ENCODE measurements at regions not wholly inside any gene's neighbourhood (a gene's known extent, or its start where the extent isn't known, plus 50 kb on each side); places are given as distances from the start of the nearest gene placed in this dataset.
"Not testable (repeated sequence)": the region's sequence is repeated elsewhere in the genome, so short reads cannot be mapped to it uniquely, and the experiment has no call there.

DNA sequence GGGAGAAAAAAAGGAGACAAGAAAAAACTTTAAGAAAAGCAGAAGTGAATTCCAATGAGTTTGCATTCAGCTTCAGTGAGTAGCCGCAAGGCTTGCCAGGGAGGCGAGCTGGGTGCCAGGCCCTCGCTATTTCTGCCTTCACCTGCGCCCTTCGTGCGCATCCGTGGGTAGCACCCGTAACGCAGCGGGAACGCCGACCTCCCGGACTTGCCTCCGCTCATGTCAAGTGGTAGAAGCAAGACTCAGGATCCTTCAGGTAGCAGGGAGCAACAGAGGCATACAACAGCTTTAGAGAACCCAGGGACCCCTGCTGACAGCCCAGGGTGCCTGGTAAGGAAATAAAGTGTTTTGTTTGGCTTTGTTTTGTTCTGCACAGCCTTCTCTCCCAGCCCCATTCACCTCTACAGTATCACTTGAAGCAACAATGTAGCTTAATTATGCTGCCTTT lies 140.0 kb upstream of the BCOR start:
- ChIA-PET POLR2A (no interaction called here), CTCF (no interaction called here)
- no peak overlapping the region for H3K4me3 ChIP-seq (ENCODE audit: low read depth, low read length)
- DNase-seq (ENCODE audit: low read depth): no peak
- TF ChIP-seq, protein P1, sequence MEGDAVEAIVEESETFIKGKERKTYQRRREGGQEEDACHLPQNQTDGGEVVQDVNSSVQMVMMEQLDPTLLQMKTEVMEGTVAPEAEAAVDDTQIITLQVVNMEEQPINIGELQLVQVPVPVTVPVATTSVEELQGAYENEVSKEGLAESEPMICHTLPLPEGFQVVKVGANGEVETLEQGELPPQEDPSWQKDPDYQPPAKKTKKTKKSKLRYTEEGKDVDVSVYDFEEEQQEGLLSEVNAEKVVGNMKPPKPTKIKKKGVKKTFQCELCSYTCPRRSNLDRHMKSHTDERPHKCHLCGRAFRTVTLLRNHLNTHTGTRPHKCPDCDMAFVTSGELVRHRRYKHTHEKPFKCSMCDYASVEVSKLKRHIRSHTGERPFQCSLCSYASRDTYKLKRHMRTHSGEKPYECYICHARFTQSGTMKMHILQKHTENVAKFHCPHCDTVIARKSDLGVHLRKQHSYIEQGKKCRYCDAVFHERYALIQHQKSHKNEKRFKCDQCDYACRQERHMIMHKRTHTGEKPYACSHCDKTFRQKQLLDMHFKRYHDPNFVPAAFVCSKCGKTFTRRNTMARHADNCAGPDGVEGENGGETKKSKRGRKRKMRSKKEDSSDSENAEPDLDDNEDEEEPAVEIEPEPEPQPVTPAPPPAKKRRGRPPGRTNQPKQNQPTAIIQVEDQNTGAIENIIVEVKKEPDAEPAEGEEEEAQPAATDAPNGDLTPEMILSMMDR (IDR thresholded peaks at IDR 0.05; ENCODE audit: insufficient read depth, low read depth, low read length): no peak
- H3K27me3 ChIP-seq (ENCODE audit: control insufficient read depth, insufficient read depth, low read length): no peaks in the 10 kb centered on the region
- no peaks in the 10 kb centered on the region for H3K36me3 ChIP-seq (ENCODE audit: control insufficient read depth, insufficient read depth, low read length)

DNA sequence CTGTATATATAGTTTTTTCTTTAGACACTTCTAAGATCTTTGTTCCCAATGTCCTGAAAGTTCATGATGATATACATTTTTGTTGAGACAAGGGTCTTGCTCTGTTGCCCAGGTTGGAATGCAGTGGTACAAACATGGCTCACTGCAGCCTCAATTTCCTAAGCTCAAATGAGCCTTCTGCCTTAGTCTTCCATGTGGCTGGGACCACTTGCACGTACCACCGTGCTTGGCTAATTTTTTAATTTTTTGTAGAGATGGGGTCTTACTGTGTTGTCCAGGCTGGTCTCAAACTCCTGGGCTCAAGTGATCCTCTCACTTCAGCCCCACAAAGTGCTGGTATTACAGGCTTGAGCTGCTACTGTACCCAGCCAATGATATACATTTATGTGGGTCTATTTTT lies 132.9 kb upstream of the BCOR start:
- Histone ChIP-seq H3K27me3 (ENCODE audit: control insufficient read depth, insufficient read depth, low read length) (no peaks in the 10 kb centered on the region), H3K4me3 (ENCODE audit: low read depth, low read length) (no peak overlapping the region), H3K36me3 (ENCODE audit: control insufficient read depth, insufficient read depth, low read length) (no peaks in the 10 kb centered on the region)
- DNase-seq (ENCODE audit: low read depth): no peak
- POLR2A ChIA-PET: no interaction called here
- CTCF ChIA-PET: no interaction called here
- TF ChIP-seq, protein P1 (IDR thresholded peaks at IDR 0.05; ENCODE audit: insufficient read depth, low read depth, low read length): no peak

- Histone ChIP-seq H3K27me3 (ENCODE audit: control insufficient read depth, insufficient read depth, low read length) (no peaks in the 10 kb centered on the region), H3K36me3 (ENCODE audit: control insufficient read depth, insufficient read depth, low read length) (no peaks in the 10 kb centered on the region), H3K4me3 (ENCODE audit: low read depth, low read length) (no peak overlapping the region)
- ChIA-PET CTCF (no interaction called here), POLR2A (no interaction called here)
- no peak for DNase-seq (ENCODE audit: low read depth)
- TF ChIP-seq, protein P1 (IDR thresholded peaks at IDR 0.05; ENCODE audit: insufficient read depth, low read depth, low read length): no peak
Observed at GRCh38 chrX:40227125-40227524, 129.4 kb upstream of the BCOR start.

DNA sequence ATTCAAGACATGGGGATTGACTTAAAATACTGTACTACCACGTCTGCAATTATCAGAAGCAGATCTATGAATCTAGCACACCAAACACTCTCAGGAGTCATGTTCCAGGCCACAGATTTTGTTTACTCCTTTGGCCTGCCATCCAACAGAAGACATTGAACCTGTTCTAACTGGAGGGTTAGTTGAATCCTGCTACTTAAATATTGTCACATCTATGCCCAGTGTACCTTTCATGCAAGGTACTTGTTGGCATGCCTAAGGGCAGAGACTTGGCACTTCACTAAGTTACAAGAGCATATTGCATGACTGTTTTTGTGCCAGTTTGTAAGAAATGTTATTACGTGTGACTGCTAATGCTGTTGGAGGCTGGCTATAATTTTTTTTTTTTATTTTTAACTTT lies 126.9 kb upstream of the BCOR start:
- Histone ChIP-seq H3K27me3 (ENCODE audit: control insufficient read depth, insufficient read depth, low read length) (no peaks in the 10 kb centered on the region), H3K36me3 (ENCODE audit: control insufficient read depth, insufficient read depth, low read length) (no peaks in the 10 kb centered on the region), H3K4me3 (ENCODE audit: low read depth, low read length) (no peak overlapping the region)
- TF ChIP-seq, protein P1 (IDR thresholded peaks at IDR 0.05; ENCODE audit: insufficient read depth, low read depth, low read length): no peak
- DNase-seq (ENCODE audit: low read depth): no peak
- POLR2A ChIA-PET: no interaction called here
- CTCF ChIA-PET: no interaction called here

DNA sequence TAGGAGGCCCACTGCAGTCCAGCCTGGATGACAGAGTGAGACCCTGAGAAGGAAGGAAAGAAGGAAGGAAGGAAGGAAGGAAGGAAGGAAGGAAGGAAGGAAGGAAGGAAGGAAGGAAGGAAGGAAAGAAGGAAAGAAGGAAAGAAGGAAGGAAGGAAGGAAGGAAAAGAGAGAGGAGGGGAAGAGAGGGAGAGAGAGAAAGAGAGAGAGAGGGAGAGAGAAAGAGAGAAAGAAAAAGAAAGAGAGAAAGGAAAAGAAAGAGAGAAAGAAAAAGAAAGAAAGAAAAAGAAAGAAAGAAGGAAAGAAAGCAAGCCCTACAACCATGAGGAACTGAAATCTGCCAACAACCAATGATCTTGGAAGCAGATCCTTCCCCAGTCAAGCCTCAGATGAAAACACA lies 124.9 kb upstream of the BCOR start:
- H3K36me3 ChIP-seq (ENCODE audit: control insufficient read depth, insufficient read depth, low read length); POLR2A ChIA-PET; H3K4me3 ChIP-seq (ENCODE audit: low read depth, low read length); DNase-seq (ENCODE audit: low read depth); H3K27me3 ChIP-seq (ENCODE audit: control insufficient read depth, insufficient read depth, low read length); CTCF ChIA-PET: not testable (repeated sequence)

GRCh38 chrX:40213092-40213491 lies 115.3 kb upstream of the BCOR start:
- H3K27me3 ChIP-seq (ENCODE audit: control insufficient read depth, insufficient read depth, low read length): no peaks in the 10 kb centered on the region
- TF ChIP-seq, protein P1 (IDR thresholded peaks at IDR 0.05; ENCODE audit: insufficient read depth, low read depth, low read length): no peak
- no peak for DNase-seq (ENCODE audit: low read depth)
- POLR2A ChIA-PET: no interaction called here
- H3K36me3 ChIP-seq (ENCODE audit: control insufficient read depth, insufficient read depth, low read length): no peaks in the 10 kb centered on the region
- CTCF ChIA-PET: no interaction called here
- H3K4me3 ChIP-seq (ENCODE audit: low read depth, low read length): no peak overlapping the region

All from BJ (cell line).